KOPT-K1 (cell line): ENCODE measurements at regions not wholly inside any gene's neighbourhood (a gene's known extent, or its start where the extent isn't known, plus 50 kb on each side); places are given as distances from the start of the nearest gene placed in this dataset.

Experiments used
- H3K27ac ChIP-seq: fragments of 200-600 bp; sonication (generic); 2 replicates; pipeline ENCODE4 v1.5.1; 2016; ENCODE audit warnings: antibody characterized with exemption, mild to moderate bottlenecking, low read depth, low read length; ENCODE audit not compliant: poor library complexity, severe bottlenecking
- H3K36me3 ChIP-seq: fragments of 200-600 bp; sonication (generic); 2 replicates; pipeline ENCODE4 v1.5.1; 2017; ENCODE audit warnings: antibody characterized with exemption, mild to moderate bottlenecking, low read length, moderate library complexity; ENCODE audit not compliant: insufficient read depth
- H3K9me3 ChIP-seq: fragments of 200-600 bp; sonication (generic); 2 replicates; pipeline ENCODE4 v1.5.1; 2017; ENCODE audit warnings: antibody characterized with exemption, low read length, mild to moderate bottlenecking; ENCODE audit not compliant: insufficient read depth, poor library complexity, severe bottlenecking

GRCh38 chr12:115898670-115899069 lies 378.8 kb downstream of the MED13L start:
- H3K27ac ChIP-seq, result no peak overlapping the region
- H3K9me3 ChIP-seq, result peaks cover 5% of the 10 kb centered on the region
- H3K36me3 ChIP-seq, result no peaks in the 10 kb centered on the region

DNA sequence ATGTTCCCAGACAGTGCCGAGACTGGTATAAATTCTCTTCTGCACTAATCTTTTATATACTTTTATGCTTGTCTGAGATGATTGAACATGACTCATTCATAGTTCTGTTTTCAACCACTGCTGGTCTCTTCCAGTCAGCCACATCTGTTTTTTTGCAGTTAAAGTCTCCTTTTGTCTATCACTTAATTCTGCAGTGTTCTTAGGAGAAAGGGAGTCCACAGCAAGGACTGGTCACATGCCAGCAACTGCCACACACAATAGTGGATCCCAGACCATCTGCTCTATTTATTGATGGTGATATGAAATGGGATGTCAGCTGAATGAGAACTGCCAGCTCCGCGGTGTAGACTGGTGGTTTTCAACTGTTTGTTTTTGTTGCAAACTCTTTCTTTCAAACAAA lies 379.8 kb downstream of the MED13L start:
- Histone ChIP-seq H3K27ac (no peak overlapping the region), H3K9me3 (peaks cover 5% of the 10 kb centered on the region), H3K36me3 (no peaks in the 10 kb centered on the region)

DNA sequence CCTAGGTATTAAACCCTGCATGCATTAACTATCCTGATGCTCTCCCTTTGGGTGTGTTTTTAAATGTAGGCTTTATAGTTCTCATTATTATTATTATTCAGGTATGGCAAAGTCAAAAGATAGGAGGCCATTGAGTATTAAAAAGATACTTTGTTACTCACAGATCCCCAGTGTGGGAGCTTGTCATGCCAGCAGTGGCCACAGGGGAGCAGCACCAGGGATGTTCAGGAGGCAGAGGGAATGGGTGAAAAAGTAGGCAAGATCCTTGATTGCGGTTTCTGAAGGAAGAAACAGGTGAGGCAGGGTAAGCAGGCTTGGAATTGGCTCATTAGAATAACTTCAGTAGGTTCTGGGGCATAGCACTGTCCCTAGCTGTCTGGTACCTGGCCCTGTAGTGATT lies 382.2 kb downstream of the MED13L start:
- H3K9me3 ChIP-seq, result peaks cover 5% of the 10 kb centered on the region
- H3K36me3 ChIP-seq, result no peaks in the 10 kb centered on the region
- H3K27ac ChIP-seq, result no peak overlapping the region

- H3K27ac ChIP-seq, result no peak overlapping the region
- peaks cover 5% of the 10 kb centered on the region for H3K9me3 ChIP-seq
These were observed 385.8 kb downstream of the MED13L start for GRCh38 chr12:115891556-115892164.

GRCh38 chr12:115886666-115887065 lies 390.8 kb downstream of the MED13L start:
- no peaks in the 10 kb centered on the region for H3K36me3 ChIP-seq
- H3K27ac ChIP-seq, result no peak overlapping the region
- H3K9me3 ChIP-seq, result no peaks in the 10 kb centered on the region

More at GRCh38 chr12:115891556-115892164, 385.8 kb downstream of the MED13L start:
- no peaks in the 10 kb centered on the region for H3K36me3 ChIP-seq

DNA sequence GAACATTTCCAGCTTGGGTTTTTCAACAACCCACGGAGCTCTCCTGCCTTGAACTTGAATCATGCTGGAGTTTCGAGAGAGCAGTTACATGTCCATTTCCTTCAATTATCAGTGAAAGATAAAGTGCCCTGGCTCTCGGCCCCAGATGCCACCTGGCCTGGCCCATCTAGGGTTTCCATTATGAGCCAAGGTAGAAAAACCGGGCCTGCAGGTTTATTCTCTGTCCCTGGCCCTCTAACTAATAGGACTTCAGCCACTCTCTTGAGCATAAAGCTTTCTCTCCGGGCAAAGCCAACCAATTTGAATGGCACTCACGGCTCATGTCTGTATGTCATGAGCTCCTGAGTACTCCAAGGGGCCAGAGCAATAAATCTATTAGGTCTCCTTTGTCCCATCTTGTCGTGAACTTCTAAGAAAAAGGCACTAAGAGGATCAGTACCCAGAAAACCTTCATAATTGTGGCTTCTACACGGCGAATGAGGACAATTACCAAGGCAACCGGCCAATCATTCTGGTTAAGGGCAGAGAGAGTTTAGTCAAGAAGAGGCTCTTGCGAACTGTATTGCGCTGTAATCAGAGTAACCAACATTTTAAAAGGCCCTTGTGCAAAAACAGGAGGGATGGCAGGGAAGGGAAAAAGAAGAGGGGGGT lies 392.3 kb downstream of the MED13L start:
- Histone ChIP-seq H3K36me3 (no peaks in the 10 kb centered on the region), H3K27ac (no peak overlapping the region), H3K9me3 (no peaks in the 10 kb centered on the region)

DNA sequence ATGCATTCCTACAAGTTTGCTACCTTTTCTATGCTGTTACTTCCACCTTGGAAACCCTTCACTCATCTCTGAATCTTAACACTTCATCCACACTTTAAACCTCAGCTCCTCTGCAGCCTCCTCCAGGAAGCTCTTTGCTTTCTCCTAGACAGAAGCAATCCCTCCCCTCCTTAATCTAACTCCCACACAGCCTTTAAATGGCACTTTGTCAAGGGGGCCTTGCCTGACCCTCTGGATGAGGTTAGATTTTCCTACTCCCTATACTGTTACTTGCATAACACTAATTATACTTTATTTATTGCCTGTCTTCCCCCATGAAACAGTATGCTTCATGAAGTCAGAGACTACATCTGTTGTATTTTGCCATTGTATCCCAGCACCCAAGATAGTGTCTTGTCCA lies 394.6 kb downstream of the MED13L start:
- Histone ChIP-seq H3K27ac (no peak overlapping the region), H3K9me3 (no peaks in the 10 kb centered on the region), H3K36me3 (no peaks in the 10 kb centered on the region)

- Histone ChIP-seq H3K9me3 (no peaks in the 10 kb centered on the region), H3K27ac (no peak overlapping the region)
These were observed 397.3 kb downstream of the MED13L start for GRCh38 chr12:115880238-115880637.

GRCh38 chr12:115879354-115879753 lies 398.1 kb downstream of the MED13L start:
- Histone ChIP-seq H3K9me3 (no peaks in the 10 kb centered on the region), H3K36me3 (no peaks in the 10 kb centered on the region), H3K27ac (no peak overlapping the region)

More at GRCh38 chr12:115880238-115880637, 397.3 kb downstream of the MED13L start:
- H3K36me3 ChIP-seq, result no peaks in the 10 kb centered on the region

DNA sequence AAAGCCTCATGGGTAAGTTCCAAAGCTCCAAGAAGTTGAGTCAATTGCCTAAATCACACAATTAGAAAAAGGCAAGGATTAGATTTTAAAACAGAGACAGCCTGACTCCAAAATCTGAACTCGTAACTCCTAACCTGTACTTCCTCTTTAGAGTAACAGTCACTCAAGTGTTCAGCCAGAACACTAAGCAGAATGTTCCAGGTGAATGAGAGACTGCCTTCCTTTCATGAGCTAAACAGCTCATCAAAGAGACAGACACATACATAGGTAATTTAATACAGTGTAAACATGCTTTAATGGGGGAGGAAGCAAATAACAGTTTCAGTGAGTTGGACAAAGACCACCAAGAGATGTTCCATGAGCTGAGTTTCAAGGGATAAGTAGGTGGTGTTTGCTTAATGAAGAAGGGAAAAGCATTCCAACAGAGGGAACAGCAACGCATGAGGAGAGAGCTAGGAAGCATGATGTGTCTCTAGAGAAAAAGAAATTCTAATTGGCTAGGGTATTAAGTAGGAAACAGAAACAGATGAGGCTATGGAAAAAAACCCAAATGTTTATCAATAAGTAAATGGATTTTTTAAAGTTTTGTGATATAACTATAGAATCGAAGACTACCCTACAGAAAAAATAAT lies 403.9 kb downstream of the MED13L start:
- Histone ChIP-seq H3K27ac (no peak overlapping the region), H3K36me3 (no peaks in the 10 kb centered on the region)

DNA sequence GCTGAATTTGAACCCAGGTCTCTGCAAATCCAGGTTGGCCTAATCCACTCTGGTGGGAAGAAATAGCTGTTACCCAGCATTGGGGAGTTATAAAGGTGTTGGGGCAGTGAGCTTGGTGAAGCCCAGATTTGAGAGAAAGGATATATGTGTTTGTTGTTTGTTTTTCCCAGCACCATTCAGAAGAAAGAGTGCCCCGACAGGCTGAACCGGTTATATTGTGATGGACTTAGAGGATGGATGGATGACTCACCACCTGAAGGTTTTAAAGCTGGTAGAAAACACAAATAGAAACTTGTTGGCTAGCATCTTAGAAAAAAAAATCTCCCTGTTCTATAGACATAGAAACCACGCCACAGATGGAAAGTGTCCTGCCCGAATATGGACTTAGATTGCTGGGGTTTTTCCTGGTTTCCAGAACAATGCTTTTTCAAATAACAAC lies 404.6 kb downstream of the MED13L start:
- H3K9me3 ChIP-seq, result no peaks in the 10 kb centered on the region
- H3K27ac ChIP-seq, result no peak overlapping the region
- no peaks in the 10 kb centered on the region for H3K36me3 ChIP-seq

More for the DNA sequence above, 403.9 kb downstream of the MED13L start:
- no peaks in the 10 kb centered on the region for H3K9me3 ChIP-seq

DNA sequence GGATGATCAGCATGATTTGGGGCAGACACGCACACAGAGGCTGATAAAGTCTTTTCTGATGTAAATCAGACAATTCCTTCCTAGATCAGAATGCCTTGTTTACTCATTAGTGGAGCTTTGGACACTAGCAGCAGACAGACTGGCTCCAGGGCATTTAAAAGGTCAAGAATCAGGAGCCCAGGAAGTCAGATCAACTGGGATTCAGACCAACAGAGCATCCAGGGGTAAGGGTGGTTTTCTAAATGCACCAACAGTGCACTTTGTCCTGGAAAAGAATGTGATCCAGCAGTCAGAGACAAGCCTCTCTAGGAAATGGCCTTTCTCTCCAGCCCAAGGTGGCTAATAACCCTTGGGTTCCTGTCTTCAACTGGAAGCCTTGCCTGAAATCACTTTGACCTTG lies 405.3 kb downstream of the MED13L start:
- no peaks in the 10 kb centered on the region for H3K36me3 ChIP-seq
- no peaks in the 10 kb centered on the region for H3K9me3 ChIP-seq
- no peak overlapping the region for H3K27ac ChIP-seq

DNA sequence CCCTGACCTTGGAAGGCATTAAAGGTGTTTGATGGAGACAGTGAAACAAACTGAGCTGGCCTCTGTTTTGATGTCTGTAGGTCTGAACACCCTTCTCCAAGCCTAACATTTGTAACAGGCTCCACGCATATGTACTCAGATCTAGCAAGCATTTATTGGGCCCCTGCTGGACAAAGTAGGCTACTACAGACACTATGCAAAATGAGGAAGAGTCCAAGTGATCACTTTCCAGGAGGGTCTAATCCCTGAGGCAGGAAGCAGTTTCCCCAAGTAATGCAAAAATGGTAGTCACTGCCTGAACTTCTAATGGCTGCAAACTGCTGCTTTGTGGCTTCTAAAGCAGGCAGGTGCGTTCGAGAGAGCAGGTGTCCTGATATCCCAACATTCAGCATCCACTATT lies 405.8 kb downstream of the MED13L start:
- H3K36me3 ChIP-seq, result no peaks in the 10 kb centered on the region
- H3K27ac ChIP-seq, result no peak overlapping the region
- no peaks in the 10 kb centered on the region for H3K9me3 ChIP-seq

DNA sequence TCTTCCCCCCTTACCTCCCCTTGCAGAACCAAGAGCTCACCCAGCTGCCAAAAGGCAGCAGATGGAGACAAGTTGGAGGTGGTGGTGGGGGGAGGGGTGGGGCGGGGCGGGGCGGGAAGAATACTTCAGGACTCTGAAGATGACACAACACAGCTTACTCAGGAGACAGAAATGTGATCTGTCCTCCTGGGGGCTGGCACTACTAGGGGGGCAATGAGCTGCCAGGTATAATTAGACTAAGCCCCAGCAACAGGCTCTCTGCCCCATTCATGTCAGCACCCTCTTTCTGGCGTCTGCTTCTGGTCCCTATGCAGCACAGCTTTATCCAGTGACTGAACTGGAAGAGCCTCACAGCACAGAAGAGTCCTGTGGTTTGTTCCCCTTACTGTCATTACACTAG lies 407.0 kb downstream of the MED13L start:
- no peak overlapping the region for H3K27ac ChIP-seq
- no peaks in the 10 kb centered on the region for H3K9me3 ChIP-seq
- no peaks in the 10 kb centered on the region for H3K36me3 ChIP-seq

GRCh38 chr12:115870021-115870420 lies 407.5 kb downstream of the MED13L start:
- Histone ChIP-seq H3K27ac (no peak overlapping the region), H3K36me3 (no peaks in the 10 kb centered on the region), H3K9me3 (no peaks in the 10 kb centered on the region)

DNA sequence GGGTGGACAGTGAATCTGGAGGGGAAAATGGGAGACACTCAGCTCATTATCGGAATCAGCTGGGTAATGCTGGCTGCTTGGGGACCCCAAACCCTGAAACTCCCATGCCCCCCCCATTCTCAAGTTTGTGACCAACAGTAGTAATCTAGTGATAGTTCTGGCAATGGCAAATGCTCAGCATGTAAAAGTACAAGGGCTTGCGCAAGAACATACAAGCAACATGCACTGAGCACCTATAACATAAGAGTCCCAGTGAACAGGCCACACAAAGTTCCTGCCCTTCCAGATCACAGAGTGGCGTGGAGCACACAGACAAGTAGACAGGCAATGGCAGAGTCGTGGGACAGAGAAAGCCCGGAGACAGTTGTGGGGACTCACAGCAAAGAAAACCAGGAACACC lies 407.9 kb downstream of the MED13L start:
- no peaks in the 10 kb centered on the region for H3K36me3 ChIP-seq
- no peak overlapping the region for H3K27ac ChIP-seq
- H3K9me3 ChIP-seq, result no peaks in the 10 kb centered on the region
